ENCODE measurements at regions not wholly inside any gene's neighbourhood (a gene's known extent, or its start where the extent isn't known, plus 50 kb on each side); places are given as distances from the start of the nearest gene placed in this dataset.

- no peak for TF ChIP-seq TAF1 (IDR thresholded peaks at IDR 0.05; ENCODE audit: control insufficient read depth, extremely low read depth, insufficient read depth, low read length, severe bottlenecking)
- TF ChIP-seq POLR2A (conservative IDR thresholded peaks at IDR 0.05): no peak
- TF ChIP-seq BRF2 (IDR thresholded peaks at IDR 0.05; ENCODE audit: borderline replicate concordance, insufficient read depth, insufficient read length): no peak
- no peak for TF ChIP-seq JUN (IDR thresholded peaks at IDR 0.05; ENCODE audit: borderline replicate concordance, low read depth, low read length)
- TF ChIP-seq JUN (CRISPR knock-in tag; IDR thresholded peaks at IDR 0.05; ENCODE audit: borderline replicate concordance): no peak
- no peak for TF ChIP-seq CTCF (IDR thresholded peaks at IDR 0.05 in 2 of 3, conservative IDR thresholded peaks at IDR 0.05 in 1 of 3; ENCODE audit: insufficient read depth in 2 of 3, low read depth in 1 of 3, low read length in 3 of 3)
Observed at GRCh38 chr4:22099896-22100295, 151.3 kb upstream of the KCNIP4 start.

Data from K562 (cell line).